Activated CD8-positive, alpha-beta memory T cell treated with anti-CD3 and anti-CD28 coated beads for 1 hour (primary cell): ENCODE measurements at regions not wholly inside any gene's neighbourhood (a gene's known extent, or its start where the extent isn't known, plus 50 kb on each side); places are given as distances from the start of the nearest gene placed in this dataset.
"Not testable (repeated sequence)": the region's sequence is repeated elsewhere in the genome, so short reads cannot be mapped to it uniquely, and the experiment has no call there.

Experiments used
- DNase-seq, 2 donors: peaks; one replicate each; pipeline ENCODE4 v3.0.0-alpha.2; 2020; ENCODE audit warnings: low read depth in 1 of 2; ENCODE audit errors: extremely low read depth in 1 of 2

- not testable (repeated sequence) for DNase-seq
These were observed 184.3 kb upstream of the FRMD6 start for GRCh38 chr14:51467392-51467791.

- DNase-seq = no peak
These were observed 183.2 kb upstream of the FRMD6 start for GRCh38 chr14:51468523-51468922.

DNA sequence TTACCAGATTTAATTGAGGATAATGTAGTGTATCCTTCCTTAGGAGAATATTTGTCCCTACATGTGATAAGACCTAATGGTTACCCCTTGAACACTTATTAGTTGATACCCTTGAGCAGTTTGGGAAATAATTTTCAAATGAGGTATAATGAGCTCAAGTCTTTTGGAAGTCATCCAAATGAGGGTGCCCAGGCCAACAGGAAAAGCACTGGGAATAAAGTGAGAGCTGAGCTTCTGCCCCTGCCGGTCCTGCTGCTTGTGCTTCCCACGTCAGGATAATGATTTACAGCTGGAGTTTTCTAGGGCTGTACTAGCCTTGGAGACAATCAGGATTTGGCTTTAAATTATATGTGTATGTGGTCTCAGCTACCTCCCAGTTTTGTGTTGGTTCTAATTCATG is 178.8 kb upstream of the FRMD6 start:
- no peak for DNase-seq

GRCh38 chr14:51473351-51473750 is 178.4 kb upstream of the FRMD6 start:
- DNase-seq = no peak

- no peak for DNase-seq
These were observed 177.7 kb upstream of the FRMD6 start for GRCh38 chr14:51473808-51474565.

DNA sequence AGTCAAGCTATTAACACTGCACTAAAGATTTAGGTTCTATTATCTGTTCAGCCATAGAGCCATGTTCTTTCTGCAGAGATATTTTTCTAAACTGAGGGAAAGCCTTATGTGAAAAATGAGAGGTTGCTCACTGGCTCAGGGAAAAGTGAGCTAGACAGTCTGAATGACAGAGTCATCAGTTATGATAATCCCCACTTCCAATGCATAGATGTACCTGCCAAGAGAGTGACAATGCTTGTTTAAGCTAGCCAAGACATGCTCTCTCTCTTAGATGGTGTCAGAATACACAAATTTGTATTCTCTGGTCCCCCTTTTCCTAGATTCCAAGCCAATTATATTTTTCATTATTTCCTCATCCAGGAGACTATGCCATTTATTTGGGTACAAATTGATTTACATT is 176.9 kb upstream of the FRMD6 start:
- no peak for DNase-seq

DNA sequence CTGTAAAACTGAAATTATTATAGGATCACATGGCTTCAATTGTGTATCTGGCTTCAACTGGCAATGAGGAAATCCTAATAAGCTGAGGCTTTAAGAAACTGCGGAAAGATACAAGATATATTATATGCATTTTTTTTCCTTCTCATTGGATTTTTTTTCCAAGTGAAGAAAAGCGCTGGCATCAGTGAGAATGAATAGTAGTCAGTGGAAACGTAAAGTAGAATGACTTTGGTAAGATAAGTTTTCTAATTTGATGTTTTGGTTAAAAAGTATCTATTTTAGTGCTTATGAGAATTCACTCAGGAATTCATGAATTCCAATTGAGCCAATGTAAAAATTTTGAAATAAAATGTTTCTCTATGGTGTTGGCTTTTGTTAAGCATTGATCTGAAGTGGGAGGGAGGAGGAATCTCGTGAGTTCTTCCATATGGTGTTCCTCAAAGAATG is 173.5 kb upstream of the FRMD6 start:
- no peak for DNase-seq

- no peak for DNase-seq
These were observed 172.0 kb upstream of the FRMD6 start for GRCh38 chr14:51479584-51480325.

DNA sequence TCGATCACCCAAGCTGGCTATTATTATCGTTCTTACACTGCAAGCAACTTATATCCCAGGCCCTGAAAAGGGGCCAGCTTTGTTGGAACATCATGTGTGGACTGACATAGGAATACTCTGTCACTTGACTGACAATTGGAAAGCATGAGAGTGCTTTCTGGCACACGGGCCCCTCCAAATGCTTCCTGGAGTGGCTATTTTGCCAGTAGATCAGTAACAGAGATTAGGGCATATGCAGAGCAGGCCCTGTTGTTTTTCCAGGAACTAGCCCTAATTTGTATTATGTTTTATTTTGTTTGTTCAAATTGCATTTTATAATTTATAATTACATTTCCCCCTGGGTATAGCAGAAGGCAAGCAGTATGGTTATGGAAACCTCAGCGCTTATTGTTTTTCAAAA is 170.1 kb upstream of the FRMD6 start:
- DNase-seq = no peak

GRCh38 chr14:51482102-51482501 is 169.6 kb upstream of the FRMD6 start:
- DNase-seq = no peak

DNA sequence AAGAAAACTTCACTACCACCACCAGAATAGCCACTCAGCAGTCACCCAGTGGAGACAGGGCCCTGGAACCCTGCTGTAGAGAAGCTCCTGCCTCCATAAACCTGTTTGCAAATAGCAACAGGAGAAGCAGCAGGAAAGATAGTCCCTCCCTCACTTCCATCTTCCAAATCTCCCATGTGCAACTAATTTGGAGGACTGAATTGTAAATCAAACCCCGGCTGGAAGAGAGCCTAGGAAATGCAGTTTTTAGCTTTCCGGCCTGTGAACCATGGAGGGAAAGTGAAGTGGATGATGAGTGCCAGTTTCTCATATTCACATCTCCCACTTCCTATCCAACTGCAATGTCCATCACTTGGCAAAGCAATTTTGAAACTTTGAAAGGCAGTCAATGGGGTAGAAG is 167.2 kb upstream of the FRMD6 start:
- DNase-seq = no peak

GRCh38 chr14:51485733-51486132 is 166.0 kb upstream of the FRMD6 start:
- no peak for DNase-seq

GRCh38 chr14:51487848-51488247 is 163.9 kb upstream of the FRMD6 start:
- DNase-seq = no peak

DNA sequence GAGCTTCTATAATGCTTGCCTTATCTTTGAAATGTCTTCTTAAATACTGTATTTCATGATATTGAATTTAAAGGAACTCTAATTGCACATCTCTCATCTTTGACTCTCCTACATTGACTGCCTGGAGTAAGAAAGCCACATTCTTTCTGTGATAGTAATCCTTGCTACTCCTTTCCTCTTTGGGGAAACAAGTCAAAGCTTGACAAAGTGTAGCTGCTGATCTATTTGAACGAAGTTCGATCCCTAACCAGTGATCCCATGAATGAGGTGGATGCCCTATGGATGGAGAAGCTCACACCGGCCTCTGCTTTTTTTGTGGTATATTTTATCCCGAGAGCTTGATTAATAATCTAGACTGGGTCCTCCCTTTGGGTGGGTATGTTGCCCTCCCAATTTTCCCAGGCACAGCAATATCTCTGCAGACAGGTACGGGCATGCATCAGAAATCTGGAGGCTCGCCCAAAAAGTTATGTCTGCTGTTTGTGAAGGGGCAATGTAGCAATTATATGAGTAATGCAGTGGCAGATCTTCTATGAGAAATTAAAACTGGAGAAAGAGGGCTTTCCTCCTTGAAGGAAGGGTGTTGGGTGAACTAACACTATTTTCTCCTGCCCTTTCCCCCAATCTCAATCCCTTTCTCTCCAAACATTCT is 163.0 kb upstream of the FRMD6 start:
- DNase-seq = no peak

- no peak for DNase-seq
These were observed 161.5 kb upstream of the FRMD6 start for GRCh38 chr14:51490205-51490604.

DNA sequence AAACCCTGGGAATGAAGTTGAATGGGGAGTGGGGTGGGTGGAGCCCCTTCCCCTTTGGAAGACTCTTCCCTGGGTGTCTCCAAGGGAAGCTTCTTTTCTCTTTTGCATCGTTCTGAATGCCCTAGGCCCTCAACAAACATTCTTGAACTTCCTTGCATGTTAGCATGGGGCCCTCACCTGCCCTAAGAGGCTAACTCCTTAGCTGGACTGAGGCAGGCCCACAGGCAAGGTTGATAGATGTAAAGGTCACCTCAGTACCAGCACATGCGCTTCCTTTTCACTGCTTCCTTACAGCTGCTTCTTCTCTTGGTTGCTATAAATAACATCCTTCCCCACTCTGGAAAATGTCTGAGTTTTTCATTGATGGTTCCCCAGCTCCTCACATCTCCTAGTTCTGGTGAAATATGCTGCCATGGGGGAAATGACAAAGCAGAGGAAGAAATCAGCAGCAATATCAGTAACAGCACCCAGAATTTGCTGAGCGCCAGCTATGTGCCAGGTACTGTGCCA is 160.6 kb upstream of the FRMD6 start:
- no peak for DNase-seq

DNA sequence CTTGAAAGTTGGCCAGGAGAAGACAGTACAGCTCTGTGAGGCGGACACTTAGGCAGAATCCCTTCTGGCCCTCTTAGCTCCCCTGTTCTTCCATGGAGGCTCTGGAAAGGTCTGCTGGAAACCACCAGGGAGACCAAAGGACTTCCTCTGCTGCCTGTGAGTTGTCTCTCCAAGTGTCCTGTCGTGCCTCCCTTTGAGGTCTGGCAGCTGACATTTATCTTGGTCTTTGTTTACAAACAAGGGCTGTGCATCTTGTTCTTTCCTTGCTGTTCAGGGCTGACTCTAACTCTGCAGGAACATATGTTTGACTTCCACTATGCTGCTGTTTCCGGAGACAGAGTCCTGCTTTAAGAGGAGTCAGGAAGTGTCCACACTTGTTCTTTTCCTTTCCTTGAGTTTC is 159.9 kb upstream of the FRMD6 start:
- no peak for DNase-seq

DNA sequence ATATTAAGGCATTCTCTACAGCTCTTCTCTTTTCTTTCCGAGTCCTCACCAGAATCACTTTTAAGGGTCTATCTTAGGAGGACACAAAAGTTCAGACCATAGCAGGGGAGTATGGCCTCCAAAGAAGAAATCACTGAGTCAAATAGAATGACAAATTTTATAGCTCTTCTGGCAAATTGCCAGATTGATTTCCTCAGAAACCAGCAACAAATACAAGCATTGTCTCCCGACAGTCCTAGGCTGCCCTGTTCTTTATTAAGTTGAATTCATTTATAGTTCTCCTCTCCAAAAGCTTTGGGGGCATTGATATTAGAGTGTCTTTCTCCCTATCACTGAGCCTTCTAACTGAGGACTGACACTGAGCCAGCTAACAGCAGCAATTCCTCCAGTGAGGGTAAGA is 156.4 kb upstream of the FRMD6 start:
- DNase-seq = no peak

GRCh38 chr14:51498411-51499227 is 153.1 kb upstream of the FRMD6 start:
- DNase-seq = no peak

- no peak for DNase-seq
These were observed 150.9 kb upstream of the FRMD6 start for GRCh38 chr14:51500776-51501175.

GRCh38 chr14:51501746-51502145 is 150.0 kb upstream of the FRMD6 start:
- no peak for DNase-seq
